ENCODE measurements at regions not wholly inside any gene's neighbourhood (a gene's known extent, or its start where the extent isn't known, plus 50 kb on each side); places are given as distances from the start of the nearest gene placed in this dataset.
"Not testable (repeated sequence)": the region's sequence is repeated elsewhere in the genome, so short reads cannot be mapped to it uniquely, and the experiment has no call there.

- no peak for DNase-seq (ENCODE audit: low spot score)
These were observed 109.0 kb downstream of the ANXA3 start for GRCh38 chr4:78660559-78660958.

DNA sequence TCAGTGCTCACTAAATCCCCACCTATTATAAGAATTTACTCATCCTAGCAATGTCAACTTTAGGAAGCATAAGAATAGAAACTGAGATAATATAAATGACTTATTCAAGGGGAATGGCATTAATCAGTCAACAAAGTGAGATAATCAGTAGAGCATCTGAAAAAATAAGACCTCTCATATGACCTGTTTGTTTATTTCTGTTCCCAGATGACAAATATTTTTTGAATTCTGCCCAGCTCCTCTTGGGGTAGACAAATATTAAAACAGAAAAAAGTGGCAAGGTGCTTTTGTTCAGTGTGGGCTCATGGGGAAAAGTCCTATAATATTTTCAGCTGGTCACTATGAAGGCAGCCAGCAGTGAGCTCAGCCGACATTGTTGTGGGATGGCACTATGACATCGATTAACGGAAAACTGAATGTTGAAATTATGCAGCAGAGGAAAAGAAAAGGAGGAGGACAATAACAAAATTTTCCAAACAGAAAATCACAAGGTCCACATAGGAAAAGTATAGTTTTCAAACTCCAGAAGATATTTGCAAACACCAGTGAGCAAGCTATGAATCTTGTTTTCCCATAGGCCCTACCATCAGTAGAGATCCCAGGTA lies 109.6 kb downstream of the ANXA3 start:
- DNase-seq (ENCODE audit: low spot score) = no peak

DNA sequence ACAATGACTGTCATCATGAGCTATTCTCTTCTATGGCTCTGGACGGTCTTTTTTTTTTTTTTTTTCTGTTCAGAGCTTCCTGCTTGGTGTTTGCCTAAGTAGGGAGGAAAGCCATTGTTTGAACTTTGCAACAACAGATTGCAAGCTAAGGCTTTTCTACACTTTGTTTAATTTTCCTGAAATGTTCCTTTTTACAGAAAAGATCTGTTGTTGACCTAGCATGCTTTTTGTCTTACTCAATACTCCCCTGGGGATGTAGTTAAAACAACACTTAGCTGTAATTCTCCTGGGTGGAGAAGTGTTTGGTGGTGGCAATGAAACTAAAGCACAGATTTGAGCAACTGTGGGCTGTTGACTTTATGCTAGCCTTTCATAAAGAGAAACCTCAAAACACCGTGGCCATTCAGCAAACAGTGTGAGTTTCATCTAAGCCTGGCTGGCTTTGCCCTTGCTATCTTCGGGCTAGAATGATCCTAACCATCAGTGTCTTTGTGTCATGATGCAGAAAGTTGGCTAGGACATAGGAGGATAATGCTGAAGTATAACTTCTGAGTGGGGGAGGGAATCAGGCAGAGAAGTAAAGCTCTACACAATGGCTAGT lies 110.5 kb downstream of the ANXA3 start:
- DNase-seq (ENCODE audit: low spot score) = no peak

DNA sequence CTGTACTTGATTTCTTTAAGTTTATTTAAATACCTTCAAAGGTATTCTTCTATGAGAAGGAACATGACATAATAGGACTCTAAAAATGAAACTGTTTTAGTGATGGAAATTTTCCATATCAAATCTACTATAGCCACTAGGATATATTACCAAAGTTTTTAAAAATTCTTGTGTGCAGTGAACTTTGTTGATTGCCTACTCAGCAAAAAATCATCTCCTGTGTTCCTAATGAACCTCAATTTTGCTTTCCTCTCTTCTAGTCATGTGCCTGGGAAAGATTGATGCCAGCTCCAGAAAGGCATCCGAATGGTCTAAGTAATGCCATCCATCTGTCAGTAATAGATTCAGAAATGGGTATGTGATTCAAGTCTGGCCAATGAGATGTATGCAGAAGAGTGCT lies 111.1 kb downstream of the ANXA3 start:
- DNase-seq (ENCODE audit: low spot score) = no peak

DNA sequence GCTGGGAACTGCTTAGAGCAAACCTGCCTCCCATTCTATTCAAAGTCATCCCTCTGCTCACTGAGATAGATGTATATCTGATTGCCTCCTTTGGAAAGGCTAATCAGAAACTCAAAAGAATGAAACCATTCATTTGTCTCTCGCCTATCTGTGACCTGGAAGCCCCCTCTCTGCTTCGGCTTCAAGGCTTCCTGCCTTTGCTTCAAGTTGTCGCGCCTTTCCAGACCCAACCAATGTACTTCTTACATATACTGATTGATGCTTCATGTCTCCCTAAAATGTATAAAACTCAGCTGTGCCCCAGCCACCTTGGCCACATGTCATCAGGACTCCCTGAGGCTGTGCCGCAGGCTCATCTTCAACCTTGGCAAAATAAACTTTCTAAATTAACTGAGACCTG lies 111.9 kb upstream of the BMP2K start:
- DNase-seq (ENCODE audit: low spot score) = not testable (repeated sequence)

DNA sequence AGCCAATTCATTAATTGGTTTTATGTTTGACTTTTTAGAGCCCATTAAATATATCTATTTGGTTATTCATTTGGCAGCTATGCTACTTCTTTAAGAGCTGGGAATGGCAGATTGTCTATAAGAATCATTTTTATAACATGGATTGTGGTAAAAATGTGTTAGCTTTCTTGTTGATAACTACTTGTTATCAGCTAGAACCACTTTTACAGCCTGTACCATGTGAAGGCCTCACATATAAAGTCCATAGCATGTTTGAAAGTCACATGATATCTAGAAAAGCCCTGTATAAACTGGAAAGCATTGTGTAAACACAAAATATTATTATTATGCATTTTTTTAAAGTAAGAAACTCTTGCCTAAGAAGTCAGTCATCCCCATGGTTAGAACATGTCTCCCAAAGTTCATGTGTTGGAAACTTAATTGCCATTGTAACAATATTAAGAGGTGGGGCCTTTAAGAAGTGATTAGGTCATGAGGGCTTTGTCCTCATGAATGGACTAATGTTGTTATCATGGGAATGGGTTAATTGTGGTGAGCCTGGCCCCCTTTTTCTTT lies 110.9 kb upstream of the BMP2K start:
- DNase-seq (ENCODE audit: low spot score) = no peak

- no peak for DNase-seq (ENCODE audit: low spot score)
These were observed 109.3 kb upstream of the BMP2K start for GRCh38 chr4:78666830-78667258.

DNA sequence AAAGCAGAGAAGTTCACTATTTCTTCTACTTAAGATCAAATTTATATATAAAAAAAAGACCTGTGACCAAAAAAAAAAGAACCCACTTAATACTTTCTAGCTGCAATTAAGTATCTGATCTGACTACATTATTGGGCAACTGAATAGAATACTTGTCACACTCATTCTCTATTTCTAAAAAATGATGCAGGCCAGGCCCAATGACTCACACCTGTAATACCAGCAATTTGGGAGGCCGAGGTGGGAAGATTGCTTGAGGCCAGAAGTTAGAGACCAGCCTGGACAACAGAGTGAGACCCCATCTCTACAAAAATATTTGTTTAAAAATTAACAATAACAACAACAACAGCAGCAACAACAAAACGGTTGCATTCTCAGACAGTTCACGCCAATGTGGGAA lies 108.8 kb upstream of the BMP2K start:
- no peak for DNase-seq (ENCODE audit: low spot score)

- no peak for DNase-seq (ENCODE audit: low spot score)
These were observed 108.4 kb upstream of the BMP2K start for GRCh38 chr4:78667764-78668163.

GRCh38 chr4:78669453-78669852 lies 106.7 kb upstream of the BMP2K start:
- peak; percentile 14 for DNase-seq (ENCODE audit: low spot score)

- DNase-seq (ENCODE audit: low spot score) = no peak
These were observed 104.0 kb upstream of the BMP2K start for GRCh38 chr4:78671903-78672815.

- DNase-seq (ENCODE audit: low spot score) = no peak
These were observed 102.8 kb upstream of the BMP2K start for GRCh38 chr4:78673337-78673736.

GRCh38 chr4:78675325-78675724 lies 100.8 kb upstream of the BMP2K start:
- no peak for DNase-seq (ENCODE audit: low spot score)

- DNase-seq (ENCODE audit: low spot score) = no peak
These were observed 94.1 kb upstream of the BMP2K start for GRCh38 chr4:78682070-78682469.

DNA sequence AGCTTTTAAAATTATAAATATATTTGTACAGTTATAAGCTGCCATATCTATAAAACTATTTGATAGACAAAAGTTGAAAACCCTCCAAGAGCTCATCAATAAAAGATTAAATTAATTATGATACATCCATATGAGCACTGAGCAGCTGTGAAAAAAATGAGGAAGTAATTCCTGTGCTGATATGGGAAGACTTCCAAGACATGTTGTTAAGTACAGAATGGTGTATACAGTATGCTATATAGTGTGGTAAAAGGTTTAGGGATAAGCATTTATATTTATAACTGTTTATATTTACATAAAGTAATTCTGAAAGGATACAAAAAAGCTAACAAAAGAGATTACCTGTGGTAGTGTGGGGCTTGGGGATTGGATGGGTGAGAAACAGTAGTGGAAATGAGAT lies 92.8 kb upstream of the BMP2K start:
- DNase-seq (ENCODE audit: low spot score) = no peak

DNA sequence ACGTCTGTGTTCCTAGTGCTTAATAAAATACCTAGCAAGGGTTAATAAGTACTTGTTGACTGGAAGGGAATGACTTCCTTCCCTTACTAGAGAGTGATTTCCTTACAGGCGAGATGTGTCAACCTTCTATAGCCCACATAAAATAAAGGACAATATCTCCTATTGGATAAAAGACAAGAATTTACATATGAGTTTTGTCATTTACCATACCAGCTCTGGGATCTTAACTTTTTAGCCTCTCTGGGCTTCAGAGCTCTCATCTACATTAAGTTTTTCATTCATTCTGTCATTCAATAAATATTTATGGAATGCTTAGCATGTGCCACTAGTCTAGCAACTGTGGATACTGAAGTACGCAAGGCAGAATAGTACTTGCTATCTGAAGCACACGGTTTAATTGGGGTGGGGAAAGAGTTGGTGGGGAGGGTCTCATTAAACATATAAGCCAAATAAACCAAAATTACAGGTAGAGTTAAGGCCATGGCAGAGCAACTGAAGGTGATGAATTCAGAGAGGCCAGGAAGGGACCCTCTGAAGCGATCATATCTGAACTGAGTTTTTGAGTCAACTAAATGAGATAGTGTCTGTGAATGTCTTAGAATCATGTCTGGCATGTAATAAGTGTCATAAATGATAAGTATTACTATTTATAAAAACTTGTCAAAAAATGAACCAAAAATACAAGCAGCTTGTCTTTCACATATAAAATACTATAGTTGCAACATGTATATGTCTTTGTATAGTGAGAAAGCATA lies 91.6 kb upstream of the BMP2K start:
- no peak for DNase-seq (ENCODE audit: low spot score)

GRCh38 chr4:78687818-78688217 lies 88.3 kb upstream of the BMP2K start:
- no peak for DNase-seq (ENCODE audit: low spot score)

DNA sequence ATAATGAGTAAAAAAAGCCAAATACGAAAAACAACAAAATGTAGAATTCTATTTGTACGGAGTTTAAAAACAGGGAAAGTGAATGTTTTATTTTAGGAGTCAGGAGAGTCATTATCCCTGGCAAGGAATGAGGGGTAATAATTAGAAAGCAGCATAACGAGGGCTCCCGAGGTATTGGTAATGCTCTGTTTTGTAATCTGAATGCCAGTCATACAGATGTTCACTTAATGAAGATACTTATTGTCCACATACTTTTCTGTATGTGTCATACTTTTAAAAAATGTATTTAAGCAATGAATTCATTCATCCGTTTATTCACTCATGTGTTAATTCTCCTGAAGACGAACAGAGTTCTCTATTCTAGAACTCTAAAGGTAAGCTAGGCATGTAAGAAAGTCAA lies 87.8 kb upstream of the BMP2K start:
- DNase-seq (ENCODE audit: low spot score) = no peak

DNA sequence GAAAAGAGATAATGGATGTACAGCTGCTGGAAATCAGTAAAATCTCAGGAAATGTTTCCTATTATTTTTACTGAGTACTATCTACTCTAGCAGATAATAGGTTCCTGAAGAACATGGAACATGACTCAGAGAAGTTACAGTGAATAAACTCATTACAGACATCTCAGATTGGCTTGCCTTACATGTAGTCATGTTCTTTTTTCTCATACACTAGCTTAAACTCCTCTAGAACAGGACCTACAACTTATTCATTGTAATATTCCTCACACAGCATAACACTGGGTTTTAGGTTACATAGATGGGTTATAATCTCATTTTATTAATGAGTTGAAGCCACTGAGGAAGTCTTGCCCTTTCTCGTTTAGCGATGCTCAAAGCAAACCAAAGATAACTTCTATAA lies 86.9 kb upstream of the BMP2K start:
- DNase-seq (ENCODE audit: low spot score) = no peak

DNA sequence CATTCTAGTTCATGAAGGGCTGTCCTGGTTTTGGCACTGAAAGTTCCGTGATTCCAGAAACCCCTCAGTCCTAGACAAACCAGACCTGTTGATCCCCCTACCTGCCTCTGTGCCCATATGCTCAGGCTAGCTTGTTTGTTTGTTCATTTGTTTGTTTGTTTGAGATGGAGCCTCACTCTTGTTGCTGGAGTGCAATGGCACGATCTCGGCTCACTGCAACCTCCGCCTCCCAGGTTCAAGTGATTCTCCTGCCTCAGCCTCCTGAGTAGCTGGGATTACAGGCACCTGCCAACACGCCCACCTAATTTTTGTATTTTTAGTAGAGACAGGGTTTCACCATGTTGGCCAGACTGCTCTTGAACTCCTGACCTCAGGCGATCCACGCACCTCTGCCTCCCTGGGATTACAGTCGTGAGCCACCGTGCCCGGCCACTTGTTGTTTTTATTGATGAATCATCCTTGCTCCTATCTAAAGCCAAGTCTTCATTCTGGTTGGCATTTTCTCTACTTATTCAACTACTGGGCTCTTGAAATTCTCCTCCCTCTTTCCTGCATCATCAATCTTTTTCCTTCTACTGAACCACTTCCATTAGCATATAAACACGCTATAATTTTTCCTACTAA lies 86.3 kb upstream of the BMP2K start:
- no peak for DNase-seq (ENCODE audit: low spot score)

DNA sequence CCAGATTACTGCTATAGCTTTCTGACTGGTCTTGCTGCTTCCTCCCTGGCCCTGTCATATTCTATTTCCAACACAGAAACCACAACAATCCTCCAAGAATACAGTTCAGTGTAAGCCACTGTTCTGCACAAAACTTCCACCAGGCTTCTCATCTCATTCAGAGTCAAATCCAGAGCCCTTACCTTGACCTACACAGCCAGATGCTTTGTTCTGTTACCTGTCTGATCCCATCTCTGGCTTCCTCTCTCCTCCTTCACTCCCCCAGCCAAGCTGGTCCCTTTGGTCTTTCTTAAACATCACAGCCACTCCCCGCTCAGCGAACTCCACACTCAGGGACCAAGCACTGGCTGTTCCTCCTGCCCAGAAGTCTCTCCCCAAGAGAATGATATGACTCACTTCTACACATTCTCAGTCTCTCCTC lies 84.8 kb upstream of the BMP2K start:
- no peak for DNase-seq (ENCODE audit: low spot score)
